GM18861 (cell line): ENCODE measurements at regions not wholly inside any gene's neighbourhood (a gene's known extent, or its start where the extent isn't known, plus 50 kb on each side); places are given as distances from the start of the nearest gene placed in this dataset.

Source experiments
- ATAC-seq: cut with Tn5 transposase; IDR thresholded peaks from one replicate; pipeline ENCODE4 v1.9.1; 2021; ENCODE audit not compliant: unreplicated experiment

DNA sequence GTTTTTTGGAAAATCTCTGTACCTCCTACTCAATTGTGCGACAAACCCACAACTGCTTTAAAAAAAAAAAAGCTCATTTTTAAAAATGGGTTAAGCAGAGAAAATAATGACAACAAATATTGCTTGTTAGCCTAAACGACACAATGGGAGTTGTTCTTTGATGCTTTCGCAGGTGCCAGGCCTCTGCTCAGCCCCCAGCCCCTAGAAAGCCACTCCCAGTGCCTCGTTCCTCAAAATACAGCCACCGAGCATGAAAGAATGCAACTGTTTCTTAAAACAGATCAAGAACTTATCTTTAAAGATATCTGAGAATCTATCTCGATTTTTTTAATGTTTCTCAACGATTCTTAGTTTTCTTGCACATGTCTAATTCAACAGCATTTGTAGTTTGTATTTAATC, 85.2 kb upstream of the PFKP start:
- no peak for ATAC-seq

DNA sequence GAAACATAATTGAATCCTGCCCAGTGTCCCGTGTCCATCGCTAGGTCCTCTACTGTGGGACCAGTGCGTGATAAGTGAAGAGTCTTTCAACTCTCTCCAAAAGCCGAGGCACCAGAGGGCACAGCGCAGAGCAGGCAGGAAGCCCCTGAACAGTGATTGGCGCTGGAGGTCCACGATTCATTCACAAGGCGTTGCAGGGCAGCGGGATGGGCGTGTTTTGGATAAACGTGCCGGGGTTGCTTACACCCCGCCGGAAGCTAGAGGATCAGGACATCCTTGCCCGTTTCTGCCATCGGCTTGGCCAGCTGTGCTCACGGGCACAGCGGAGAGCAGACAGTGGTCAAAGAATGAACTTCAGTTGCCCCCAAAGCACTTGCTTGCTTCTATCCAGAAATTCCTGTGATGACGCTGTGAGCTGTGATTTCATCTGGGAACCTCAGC, 86.0 kb upstream of the PFKP start:
- ATAC-seq = no peak

DNA sequence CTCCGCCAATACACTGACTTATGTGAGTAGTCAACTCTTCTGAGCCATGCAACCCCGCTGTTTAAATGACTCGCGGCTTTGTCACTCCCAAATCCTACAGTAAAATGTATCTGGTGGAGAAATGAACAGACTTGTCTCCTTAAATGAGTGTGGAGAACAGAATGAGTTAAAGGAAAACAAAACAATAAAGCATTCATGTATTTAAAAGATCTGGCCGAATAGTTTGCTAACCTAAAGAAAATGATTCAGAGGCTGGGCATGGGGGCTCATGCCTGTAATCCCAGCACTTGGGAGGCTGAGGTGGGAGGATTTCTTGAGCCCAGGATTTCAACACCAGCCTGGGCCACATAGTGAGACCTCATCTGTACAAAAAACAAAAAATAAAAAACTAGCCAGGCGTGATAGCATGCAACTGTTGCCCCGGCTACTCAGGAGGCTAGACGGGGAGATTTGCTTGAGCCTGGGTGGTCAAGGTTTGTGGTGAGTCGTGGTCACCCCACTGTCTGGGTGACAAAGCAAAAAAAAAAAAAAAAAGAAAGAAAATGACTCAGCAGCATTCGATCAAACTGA, 86.5 kb upstream of the PFKP start:
- ATAC-seq = peak; percentile 54

DNA sequence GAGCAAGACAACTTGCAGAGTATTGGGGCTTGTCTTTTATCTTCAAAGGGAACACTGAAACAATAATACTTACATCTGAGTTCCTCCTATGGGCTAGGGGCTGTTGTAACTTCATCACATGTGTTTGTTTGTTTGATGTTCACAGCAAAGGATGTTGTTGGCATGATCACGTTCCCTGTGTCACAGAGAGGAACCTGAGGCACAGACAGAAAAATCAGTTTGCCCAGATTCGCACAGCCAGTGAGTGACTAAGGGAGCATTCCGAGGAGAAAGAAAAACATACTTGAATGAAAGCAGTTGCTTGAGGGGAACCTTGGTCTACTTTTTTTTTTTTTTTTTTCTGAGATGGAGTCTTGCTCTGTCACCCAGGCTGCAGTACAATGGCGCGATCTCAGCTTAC, 87.2 kb upstream of the PFKP start:
- no peak for ATAC-seq

DNA sequence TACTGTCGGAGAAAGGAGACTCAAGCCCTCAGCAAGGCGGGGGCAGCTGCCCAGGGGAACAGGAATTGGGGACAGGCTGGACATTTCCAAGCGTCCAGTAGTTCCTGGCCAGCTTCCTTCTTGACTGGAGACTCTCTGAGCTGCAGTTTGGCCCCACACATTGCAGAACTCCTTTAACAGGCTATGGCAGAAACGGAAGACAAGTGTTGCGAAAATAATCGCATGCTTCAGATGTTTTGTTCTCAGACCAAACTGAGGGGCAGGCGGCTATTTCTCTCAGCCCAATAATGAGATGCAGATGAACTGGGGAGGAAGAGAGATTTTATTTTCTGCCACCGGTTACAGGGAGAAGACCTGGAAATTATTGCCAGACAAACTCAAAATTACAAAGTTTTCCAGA, 88.0 kb upstream of the PFKP start:
- ATAC-seq = peak; percentile 13

DNA sequence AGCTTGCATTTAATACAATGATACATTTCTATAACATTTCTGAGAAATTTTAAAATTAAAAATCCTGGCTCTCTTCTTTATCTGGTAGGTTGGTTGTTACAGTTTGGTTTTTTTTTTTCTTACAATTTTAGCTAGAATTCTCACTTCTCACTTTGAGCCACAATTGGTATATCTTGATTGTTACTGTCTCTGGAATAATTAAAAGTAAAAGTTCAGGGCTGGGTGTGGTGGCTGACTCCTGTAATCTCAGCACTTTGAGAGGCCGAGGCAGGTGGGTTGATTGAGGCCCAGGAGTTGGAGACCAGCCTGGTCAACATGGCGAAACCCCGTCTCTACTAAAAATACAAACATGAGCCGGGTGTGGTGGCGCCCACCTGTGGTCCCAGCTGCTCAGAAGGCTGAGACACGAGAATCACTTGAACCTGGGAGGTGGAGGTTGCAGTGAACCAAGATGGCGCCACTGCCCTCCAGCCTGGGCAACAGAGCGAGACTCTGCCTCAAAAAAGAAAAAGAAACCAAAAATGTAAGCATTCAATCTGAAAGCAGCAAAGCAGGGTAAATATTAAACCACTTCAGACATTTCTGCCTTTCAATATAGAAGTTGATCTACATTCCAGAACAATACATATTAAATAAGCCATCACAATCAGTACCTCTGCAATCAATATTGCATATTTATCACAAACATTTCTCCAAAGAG, 88.6 kb upstream of the PFKP start:
- peak; percentile 47 for ATAC-seq

DNA sequence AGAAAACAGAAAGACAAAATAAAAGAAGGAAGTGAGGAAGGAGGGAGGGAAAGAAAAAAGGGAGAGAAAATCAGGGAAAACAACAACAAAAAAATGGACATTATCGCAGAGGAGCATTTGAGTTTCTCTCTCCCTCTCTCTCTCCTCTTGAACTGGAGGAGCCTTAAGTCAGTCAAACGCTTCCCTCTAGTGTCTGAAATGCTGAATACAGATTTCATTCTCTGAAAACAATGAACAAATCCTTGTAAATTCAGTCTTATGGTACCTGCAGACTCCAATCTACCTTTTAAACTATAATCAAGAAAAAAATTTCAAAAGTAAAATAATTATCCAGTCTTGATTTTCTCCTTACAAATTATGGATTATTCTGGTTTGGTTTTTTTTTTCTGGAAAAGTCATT, 89.2 kb upstream of the PFKP start:
- ATAC-seq = peak; percentile 59

DNA sequence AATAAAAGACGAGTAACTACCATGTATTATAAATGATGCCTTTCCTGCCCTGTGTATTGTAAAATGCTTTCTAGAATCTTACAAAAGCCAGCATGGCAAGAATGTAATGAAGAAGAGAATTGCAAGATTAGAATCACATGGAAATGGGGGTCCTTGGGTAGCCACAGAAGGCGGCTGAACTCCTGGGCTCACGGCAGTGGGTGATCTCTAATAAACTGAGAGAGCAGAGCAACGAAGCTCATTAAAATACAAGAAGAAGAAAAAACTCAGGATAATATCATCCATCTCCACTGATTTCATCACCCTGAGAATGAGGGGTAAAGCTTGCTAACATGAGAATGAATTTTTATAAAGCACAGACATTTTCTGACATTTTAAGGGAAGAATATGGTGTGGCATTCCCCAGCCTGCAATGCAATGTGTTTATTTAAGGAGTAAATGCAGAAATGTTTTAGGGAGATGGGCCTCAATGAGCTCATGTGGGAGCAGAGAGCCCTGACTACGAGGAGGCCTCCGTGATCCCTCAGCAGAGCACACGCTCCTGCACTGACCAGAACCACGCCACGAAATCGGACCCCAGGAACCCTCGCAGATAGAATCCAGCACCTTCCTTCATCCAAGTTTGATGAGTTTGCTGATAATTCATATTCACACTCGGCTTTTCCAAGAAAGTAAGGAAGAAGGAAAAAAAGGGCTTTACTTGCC, 92.7 kb upstream of the PFKP start:
- ATAC-seq = no peak

DNA sequence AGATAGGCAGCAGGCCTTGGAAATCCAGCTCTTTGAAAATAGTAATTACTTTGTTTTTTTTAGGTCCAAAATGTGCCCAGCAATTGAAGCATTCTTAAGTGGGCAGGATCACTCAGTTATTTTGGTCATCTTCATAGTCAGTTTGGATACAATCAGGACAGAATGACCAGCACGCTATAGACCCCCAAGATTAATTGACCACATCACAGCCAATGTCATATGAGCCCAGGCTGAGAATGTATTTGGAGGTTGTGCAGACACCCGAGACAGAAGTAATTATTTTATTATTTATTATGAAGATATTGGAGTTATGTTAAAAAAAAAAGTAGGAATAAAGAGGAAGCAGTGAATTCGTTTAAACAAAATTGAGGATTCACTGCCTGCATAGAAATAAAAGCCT, 93.3 kb upstream of the PFKP start:
- ATAC-seq = no peak

DNA sequence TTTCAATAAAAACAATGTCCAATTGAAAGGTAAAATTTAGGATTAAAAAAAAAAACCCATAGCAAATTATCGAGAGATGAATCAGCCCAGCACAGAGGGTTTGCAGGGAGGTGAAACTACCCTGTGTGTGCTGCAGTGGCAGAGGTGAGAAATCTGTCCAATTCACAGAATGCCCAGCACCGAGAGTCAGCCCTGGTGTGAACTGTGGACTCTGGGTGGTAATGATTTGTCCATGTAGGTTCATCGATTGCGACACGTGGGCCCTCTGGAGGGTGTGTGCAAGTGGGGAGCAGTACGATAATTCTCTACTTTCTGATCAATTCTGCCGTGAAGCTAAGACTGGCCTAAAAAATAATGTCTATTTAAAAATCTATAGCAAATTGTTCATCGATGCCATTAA, 94.5 kb upstream of the PFKP start:
- ATAC-seq = no peak

DNA sequence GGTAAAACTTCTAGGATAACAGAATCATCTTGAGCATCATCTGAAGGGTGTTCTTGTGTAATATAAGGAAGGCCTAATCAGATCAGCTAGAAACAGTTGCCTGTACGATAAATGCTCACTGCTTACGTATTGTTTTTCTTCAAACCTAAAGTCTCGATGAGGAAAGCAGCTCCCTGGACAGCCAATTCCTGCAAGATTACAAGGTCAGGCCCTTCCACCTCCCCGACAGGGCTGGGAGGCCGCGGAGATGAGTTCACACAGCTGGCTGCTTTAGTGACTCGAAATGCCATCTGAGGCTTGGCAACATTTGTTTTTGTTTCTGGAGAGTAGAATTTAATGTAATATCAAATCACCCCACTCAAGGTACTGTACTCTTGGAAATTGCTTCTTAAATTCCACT, 95.1 kb upstream of the PFKP start:
- ATAC-seq = no peak

DNA sequence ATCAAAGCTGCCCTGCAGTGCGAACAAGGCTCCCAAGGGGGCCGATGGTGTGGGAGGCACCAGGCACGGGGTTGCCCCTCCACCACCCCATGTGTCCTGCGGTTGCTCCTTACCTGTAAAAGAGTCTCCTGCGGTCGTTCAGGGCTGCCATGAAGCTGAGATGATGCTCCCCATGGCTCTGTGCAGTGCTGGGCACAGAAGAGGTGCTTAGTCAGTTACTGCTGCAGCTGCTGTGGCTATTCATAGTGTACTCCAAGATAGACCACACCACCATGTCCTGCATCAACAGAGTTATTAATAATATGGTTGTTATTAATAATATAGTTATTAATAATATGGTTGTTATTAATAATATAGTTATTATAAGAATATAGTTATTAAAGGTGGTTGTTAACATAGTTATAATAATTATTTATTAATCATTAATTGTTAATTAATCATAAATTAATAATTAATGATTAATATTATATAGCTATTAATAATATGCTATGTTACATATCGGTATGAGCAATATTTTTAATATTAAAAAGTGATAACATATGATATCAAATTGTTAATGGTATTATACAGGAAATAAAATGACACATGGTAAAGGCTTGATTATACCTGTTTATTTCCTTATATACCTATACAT, 97.0 kb upstream of the PFKP start:
- ATAC-seq = no peak

DNA sequence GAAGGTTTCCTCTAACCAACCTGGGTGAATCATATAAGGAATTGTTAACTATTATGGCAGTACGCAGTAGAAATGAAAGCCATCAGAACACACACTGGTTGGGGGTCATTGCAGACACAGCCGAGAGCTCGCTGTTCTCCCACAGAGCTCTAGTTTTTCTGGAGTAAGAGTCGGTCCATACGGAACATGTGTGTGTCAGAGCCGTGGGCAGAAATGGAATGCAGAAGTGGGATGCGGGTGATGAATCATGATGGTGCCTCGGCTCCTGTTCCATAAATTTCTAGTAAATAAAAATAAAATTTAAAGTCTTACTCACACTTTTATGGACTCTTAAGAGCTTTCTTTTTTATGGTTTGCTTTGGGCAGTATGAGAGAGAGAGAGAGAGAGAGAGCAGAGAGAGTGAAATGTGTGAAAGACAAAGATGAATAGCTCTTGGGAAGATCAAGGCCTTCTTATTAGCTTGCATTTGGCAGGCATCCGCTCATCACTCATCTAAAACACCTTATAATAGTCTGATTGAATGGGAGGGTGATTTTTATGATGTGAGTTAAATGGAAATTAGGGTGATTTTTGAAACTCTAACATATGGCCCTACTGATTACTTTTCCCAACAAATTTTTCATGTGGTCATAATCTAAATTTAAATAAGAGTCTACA, 98.8 kb upstream of the PFKP start:
- ATAC-seq = no peak

DNA sequence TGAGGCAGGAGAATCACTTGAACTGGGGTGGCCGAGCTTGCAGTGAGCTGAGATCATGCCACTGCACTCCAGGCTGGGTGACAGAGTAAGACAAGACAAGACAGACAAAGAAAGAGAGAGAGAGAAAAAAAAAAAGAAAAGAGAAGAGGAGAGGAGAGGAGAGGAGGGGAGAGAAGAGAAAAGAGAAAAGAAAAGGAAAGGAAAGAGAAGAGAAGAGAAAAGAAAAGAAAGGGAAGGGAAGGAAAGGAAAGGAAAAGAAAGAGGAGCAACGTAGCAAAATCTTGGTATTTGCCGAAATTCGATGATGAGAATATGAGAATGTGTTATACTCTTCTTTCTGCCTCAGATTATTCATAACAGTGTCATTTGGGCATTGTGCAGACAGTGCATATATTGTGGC, 101.2 kb upstream of the PFKP start:
- ATAC-seq = no peak

DNA sequence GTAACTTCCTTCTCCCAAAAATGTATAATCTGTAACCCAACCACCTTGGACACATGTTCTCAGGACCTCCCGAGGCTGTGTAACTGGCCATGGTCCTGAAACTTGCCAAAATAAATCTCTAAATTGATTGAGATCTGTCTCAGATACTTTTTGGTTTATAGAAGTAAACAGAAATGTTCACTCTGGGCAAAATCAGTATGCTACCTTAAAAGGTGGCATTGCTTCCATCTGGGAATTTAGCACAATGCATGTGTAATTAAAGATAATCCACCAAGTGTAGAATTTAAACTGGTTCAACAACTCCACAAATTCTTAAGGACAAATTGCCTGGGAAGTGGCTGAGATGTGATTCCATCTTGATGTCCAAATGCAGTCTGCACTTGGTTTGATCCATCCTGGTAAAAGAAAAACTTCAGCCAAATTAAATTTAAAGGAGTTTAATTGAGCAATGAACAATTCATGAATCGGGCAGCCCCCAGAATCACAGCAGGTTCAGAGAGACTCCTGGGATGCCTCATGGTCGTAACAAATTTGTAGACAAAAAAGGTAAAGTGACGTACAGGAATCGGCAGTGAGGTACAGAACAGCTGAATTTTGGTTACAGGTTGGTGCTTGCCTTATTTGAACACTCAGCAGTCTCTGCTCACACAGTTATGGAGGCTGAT, 102.6 kb upstream of the PFKP start:
- no peak for ATAC-seq

DNA sequence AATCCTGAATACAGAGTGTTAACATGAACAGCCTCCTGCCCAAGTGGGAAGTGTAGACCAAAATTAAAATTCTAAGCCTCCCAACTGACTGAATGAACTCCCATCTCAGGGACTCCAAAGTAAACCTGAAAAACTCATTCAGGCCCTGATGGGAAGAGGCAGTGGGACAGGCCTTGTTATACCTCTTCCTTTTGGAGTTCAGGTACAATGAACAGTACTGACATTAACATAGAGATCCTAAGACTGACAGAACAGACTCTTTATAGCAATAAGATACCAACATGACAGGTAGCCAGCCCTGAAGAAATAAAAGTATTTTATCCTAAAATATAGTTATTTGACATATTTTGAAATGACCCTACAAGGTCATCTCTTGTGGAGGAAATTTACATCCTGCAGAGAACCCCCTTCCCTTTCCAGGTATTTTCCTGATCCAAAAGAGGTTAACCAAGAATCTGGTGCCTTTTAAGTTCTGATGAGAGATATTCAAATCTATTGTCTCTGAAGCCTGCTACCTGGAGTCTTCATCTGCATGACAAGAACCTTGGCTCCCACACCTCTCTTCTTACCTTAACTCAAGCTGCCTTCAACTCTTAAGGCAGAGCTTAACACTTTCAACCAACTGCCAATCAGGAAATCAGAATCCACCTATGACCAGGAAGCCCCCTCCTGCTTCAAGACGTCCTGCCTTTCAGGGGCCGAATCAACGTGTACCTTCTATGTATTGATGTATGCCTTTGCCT, 103.3 kb upstream of the PFKP start:
- ATAC-seq = no peak

DNA sequence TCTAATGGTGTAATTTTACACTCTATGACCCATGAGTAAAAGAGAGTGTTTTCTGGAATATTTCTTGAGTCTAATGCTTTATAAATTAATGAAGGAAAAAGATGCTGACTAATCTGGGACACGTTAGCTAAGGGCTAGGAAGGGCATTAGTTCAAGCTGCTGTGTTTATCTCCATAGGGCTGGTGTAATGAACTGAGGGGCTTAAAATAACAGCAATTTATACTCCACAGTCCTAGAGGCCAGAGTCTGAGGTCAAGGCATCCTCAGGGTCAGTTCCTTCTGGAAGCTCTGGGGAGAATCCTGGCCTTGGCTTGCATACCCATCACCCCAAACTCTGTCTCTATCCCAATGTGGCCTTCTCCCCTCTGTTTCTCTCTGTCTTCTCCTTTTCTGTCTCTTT, 105.2 kb upstream of the PFKP start:
- ATAC-seq = no peak

DNA sequence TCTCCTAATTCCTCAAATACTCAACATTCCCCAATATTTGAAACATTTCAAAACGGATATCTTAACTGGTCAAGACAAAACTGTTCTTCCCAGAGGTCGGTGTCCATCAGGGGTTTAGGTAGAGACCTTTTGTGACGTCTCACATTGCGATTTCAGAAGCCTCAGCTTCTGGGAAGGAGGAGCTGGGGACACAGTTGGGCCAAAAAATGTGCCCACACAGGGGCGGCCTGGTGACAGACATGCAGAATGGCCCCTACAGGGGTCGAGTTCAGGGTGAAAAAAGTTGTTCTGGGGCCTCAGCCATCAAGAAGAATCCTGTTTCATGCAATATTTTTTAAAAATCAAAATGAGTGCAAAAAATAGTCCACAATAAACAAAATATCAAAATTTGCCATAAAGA, 108.7 kb upstream of the PFKP start:
- ATAC-seq = no peak

DNA sequence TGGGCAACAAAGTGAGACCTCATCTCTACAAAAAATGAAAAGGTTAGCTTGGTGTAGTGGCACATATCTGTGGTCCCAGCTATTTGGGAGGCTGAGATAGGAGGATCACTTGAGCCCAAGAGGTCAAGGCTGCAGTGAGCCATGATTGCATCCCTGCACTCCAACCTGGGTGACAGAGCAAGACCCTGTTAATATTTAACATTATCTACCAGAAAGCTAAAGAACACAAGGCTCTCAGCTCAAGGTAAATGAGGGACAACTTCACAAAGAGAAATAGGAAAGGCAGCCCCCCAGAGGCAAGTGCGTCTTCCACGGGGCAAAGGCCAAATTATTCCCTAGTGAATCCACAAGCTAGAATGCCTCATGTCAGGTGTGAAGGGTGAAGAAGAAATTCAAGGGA, 109.6 kb upstream of the PFKP start:
- no peak for ATAC-seq

DNA sequence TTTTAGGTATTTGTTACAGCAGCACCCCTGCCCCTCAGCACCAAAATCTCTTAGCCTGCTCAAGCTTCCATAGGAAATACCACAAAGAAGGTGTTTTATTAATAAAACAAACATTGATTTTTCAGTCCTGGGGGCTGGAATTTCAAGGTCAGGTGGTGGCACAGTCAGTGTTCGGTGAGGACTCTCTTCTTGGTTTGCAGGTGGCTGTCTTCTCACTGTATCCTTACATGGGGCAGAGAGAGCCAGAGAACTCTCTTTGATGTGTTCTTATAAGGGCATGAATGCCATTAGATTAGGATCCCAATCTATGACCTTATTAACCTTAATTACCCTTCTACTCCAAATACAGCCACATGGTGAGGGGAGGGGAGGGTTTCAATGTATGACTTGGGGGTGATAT, 112.3 kb upstream of the PFKP start:
- ATAC-seq = no peak
